IMR-90 (cell line): ENCODE measurements at regions not wholly inside any gene's neighbourhood (a gene's known extent, or its start where the extent isn't known, plus 50 kb on each side); places are given as distances from the start of the nearest gene placed in this dataset.

Experiments
- ATAC-seq: fragments of 200-7000 bp; cut with Tn5 transposase; 2 replicates; pipeline ENCODE4 v1.9.1; 2020; ENCODE audit warnings: low read depth, mild to moderate bottlenecking, moderate library complexity
- BruUV-seq: library from RNA; stranded (reverse); fragments of 400-500 nt; replicated peaks from 2 replicates; lab custom pipeline; 2021; lab: Mats Ljungman, UMichigan
- CTCF ChIA-PET: fragments of 300-600 bp; formaldehyde crosslinking; extraction: SDS; loops from one replicate; lab custom pipeline; 2021; ENCODE audit warnings: antibody characterized with exemption; lab: Yijun Ruan, JAX
- POLR2A ChIA-PET: fragments of 300-600 bp; sonication (Branson Sonifier 250); formaldehyde crosslinking; loops from one replicate; lab custom pipeline; 2022; ENCODE audit warnings: antibody characterized with exemption; ENCODE audit not compliant: unreplicated experiment; lab: Charles Lee
- DNase-seq: peaks from one replicate; pipeline ENCODE4 v3.0.0; 2013
- H2AFZ ChIP-seq: replicated peaks from 2 replicates; pipeline ENCODE3; 2013; ENCODE audit warnings: low read length, mild to moderate bottlenecking; ENCODE audit not compliant: poor library complexity
- H2AK5ac ChIP-seq: 2 replicates; pipeline ENCODE4 v1.6.1; 2013; ENCODE audit warnings: low read depth, low read length, inconsistent platforms
- H2AK9ac ChIP-seq: replicated peaks from 2 replicates; pipeline ENCODE3; 2013; ENCODE audit warnings: mild to moderate bottlenecking, low read depth, low read length, moderate library complexity; ENCODE audit not compliant: poor library complexity
- H2BK120ac ChIP-seq: 2 replicates; pipeline ENCODE4 v1.6.1; 2013; ENCODE audit warnings: low read depth, low read length, inconsistent platforms
- H2BK15ac ChIP-seq: 3 replicates; pipeline ENCODE4 v1.6.1; 2013; ENCODE audit warnings: low read depth, low read length, inconsistent platforms
- H2BK20ac ChIP-seq: 2 replicates; pipeline ENCODE4 v1.6.1; 2013; ENCODE audit warnings: low read depth, mild to moderate bottlenecking, inconsistent platforms, low read length, moderate library complexity
- H2BK5ac ChIP-seq: 2 replicates; pipeline ENCODE4 v1.6.1; 2013; ENCODE audit warnings: mild to moderate bottlenecking, low read depth, low read length, inconsistent platforms; ENCODE audit not compliant: poor library complexity, severe bottlenecking
- H3K14ac ChIP-seq: replicated peaks from 2 replicates; pipeline ENCODE4 v1.6.1; 2013; ENCODE audit warnings: low read depth, low read length, inconsistent platforms
- H3K18ac ChIP-seq: 2 replicates; pipeline ENCODE4 v1.6.1; 2013; ENCODE audit warnings: low read depth, low read length, control low read depth
- H3K23ac ChIP-seq: 2 replicates; pipeline ENCODE4 v1.6.1; 2013; ENCODE audit warnings: low read depth, low read length, inconsistent platforms
- H3K27ac ChIP-seq: 2 replicates; pipeline ENCODE4 v1.5.1; 2013; ENCODE audit warnings: mild to moderate bottlenecking, control low read depth, low read length; ENCODE audit not compliant: insufficient read depth
- H3K27me3 ChIP-seq: 2 replicates; pipeline ENCODE4 v1.6.1; 2013; ENCODE audit warnings: low read length; ENCODE audit not compliant: control insufficient read depth, insufficient read depth
- H3K36me3 ChIP-seq: 2 replicates; pipeline ENCODE4 v1.6.1; 2013; ENCODE audit warnings: low read length, mixed read lengths; ENCODE audit not compliant: control insufficient read depth, insufficient read depth
- H3K4ac ChIP-seq: 2 replicates; pipeline ENCODE4 v1.6.1; 2013; ENCODE audit warnings: low read depth, low read length, inconsistent platforms
- H3K4me1 ChIP-seq: 2 replicates; pipeline ENCODE4 v1.6.1; 2013; ENCODE audit warnings: low read length, mixed read lengths; ENCODE audit not compliant: control insufficient read depth, insufficient read depth
- H3K4me2 ChIP-seq: 2 replicates; pipeline ENCODE4 v1.6.1; 2013; ENCODE audit warnings: low read depth, mild to moderate bottlenecking, control low read depth, low read length, moderate library complexity
- H3K4me3 ChIP-seq: 2 replicates; pipeline ENCODE4 v1.5.1; 2013; ENCODE audit warnings: low read depth, mild to moderate bottlenecking, control low read depth, low read length, moderate library complexity; ENCODE audit not compliant: insufficient read depth
- H3K56ac ChIP-seq: 2 replicates; pipeline ENCODE4 v1.6.1; 2013; ENCODE audit warnings: low read length, inconsistent platforms; ENCODE audit not compliant: insufficient read depth; ENCODE audit errors: extremely low read depth
- H3K79me1 ChIP-seq, 2 experiments: 2 replicates each; pipeline ENCODE4 v1.6.1; 2013; ENCODE audit warnings: low read length in 2 of 2, inconsistent platforms in 1 of 2, low read depth in 1 of 2
- H3K9ac ChIP-seq: 2 replicates; pipeline ENCODE4 v1.6.1; 2013; ENCODE audit warnings: low read depth, low read length, control low read depth
- H3K9me1 ChIP-seq: 2 replicates; pipeline ENCODE4 v1.6.1; 2013; ENCODE audit warnings: low read length, inconsistent platforms; ENCODE audit not compliant: insufficient read depth
- H3K9me3 ChIP-seq: 2 replicates; pipeline ENCODE4 v1.6.1; 2013; ENCODE audit warnings: low read length; ENCODE audit not compliant: control insufficient read depth, insufficient read depth
- H4K20me1 ChIP-seq: 2 replicates; pipeline ENCODE4 v1.6.1; 2013; ENCODE audit warnings: low read length, inconsistent platforms; ENCODE audit not compliant: insufficient read depth
- H4K5ac ChIP-seq: 2 replicates; pipeline ENCODE4 v1.6.1; 2013; ENCODE audit warnings: mild to moderate bottlenecking, low read depth, low read length, control low read depth
- H4K8ac ChIP-seq, 2 experiments: 2 replicates each; pipeline ENCODE4 v1.6.1; 2013; ENCODE audit warnings: low read depth in 2 of 2, low read length in 2 of 2, control low read depth in 1 of 2, inconsistent platforms in 1 of 2
- H4K91ac ChIP-seq: 2 replicates; pipeline ENCODE4 v1.6.1; 2013; ENCODE audit warnings: low read depth, low read length, inconsistent platforms; ENCODE audit not compliant: insufficient read depth
- CEBPB ChIP-seq: IDR thresholded peaks from 2 replicates; pipeline ENCODE4 v1.6.1; 2012; ENCODE audit warnings: low read depth, low read length, improper control_type of control experiment
- CHD1 ChIP-seq: IDR thresholded peaks from 2 replicates; pipeline ENCODE4 v1.6.1; 2012; ENCODE audit warnings: low read depth, low read length, improper control_type of control experiment
- MAFK ChIP-seq: IDR thresholded peaks from 2 replicates; pipeline ENCODE4 v1.6.1; 2012; ENCODE audit warnings: low read depth, low read length, improper control_type of control experiment
- MAZ ChIP-seq: IDR thresholded peaks from 2 replicates; pipeline ENCODE4 v1.6.1; 2012; ENCODE audit warnings: low read depth, mild to moderate bottlenecking, low read length, improper control_type of control experiment, moderate library complexity, borderline replicate concordance
- MXI1 ChIP-seq: IDR thresholded peaks from 2 replicates; pipeline ENCODE4 v1.6.1; 2012; ENCODE audit warnings: low read depth, mild to moderate bottlenecking, low read length, moderate library complexity, borderline replicate concordance
- NFE2L2 ChIP-seq: fragments of 150-350 bp; IDR thresholded peaks from 2 replicates; pipeline ENCODE4 v1.6.1; 2016; ENCODE audit warnings: low read depth, mild to moderate bottlenecking, low read length
- POLR2A ChIP-seq: IDR thresholded peaks from 2 replicates; pipeline ENCODE4 v1.6.1; 2012; ENCODE audit warnings: mild to moderate bottlenecking, low read depth, low read length
- RFX5 ChIP-seq: IDR thresholded peaks from 2 replicates; pipeline ENCODE4 v1.8.0; 2012; ENCODE audit warnings: low read depth, mild to moderate bottlenecking, low read length, moderate library complexity
- SMC3 ChIP-seq: fragments of 150-350 bp; IDR thresholded peaks from 2 replicates; pipeline ENCODE4 v1.6.1; 2016; ENCODE audit warnings: low read depth, mild to moderate bottlenecking, antibody characterized with exemption, low read length, moderate library complexity
- WGBS, 2 experiments: methylation state at CpG; one replicate each; pipeline versions ENCODE4 v1.1.5 to v1.1.7; 2013; ENCODE audit warnings: missing lambda C conversion rate in 2 of 2; ENCODE audit not compliant: insufficient read length in 1 of 2; ENCODE audit errors: extremely low coverage in 2 of 2; 5-methylcytosine and 5-hydroxymethylcytosine counted together
- dilution Hi-C: fragments of 300-500 bp; cut with HindIII; formaldehyde crosslinking; loops from one replicate; pipeline ENCODE4 v1.14.3; 2018; ENCODE audit warnings: low sequenced_read_pairs; ENCODE audit not compliant: unreplicated experiment
- in situ Hi-C: fragments of 300-500 bp; cut with MboI; formaldehyde crosslinking; loops from 3 replicates; pipeline ENCODE4 v1.14.3; 2019; ENCODE audit warnings: low sequenced_read_pairs, inconsistent platforms, mixed read lengths
- intact Hi-C: fragments of 100-400 bp; cut with micrococcal nuclease; formaldehyde crosslinking; loops from 2 replicates; pipeline ENCODE4 v1.10.0; 2022

GRCh38 chr13:58594747-58595600 lies 963.4 kb downstream of the PCDH17 start:
- Histone ChIP-seq H3K79me1 (no peaks in the 10 kb centered on the region), H4K5ac (no peak overlapping the region), H3K9me1 (no peaks in the 10 kb centered on the region), H3K14ac (no peak overlapping the region), H2BK20ac (no peak overlapping the region), H4K91ac (no peak overlapping the region), H3K4me2 (no peak overlapping the region), H4K8ac (no peak overlapping the region), H2AK5ac (no peak overlapping the region), H3K27me3 (no peaks in the 10 kb centered on the region), H3K4me1 (no peaks in the 10 kb centered on the region), H3K23ac (no peak overlapping the region), H3K18ac (no peak overlapping the region), H3K4ac (no peak overlapping the region), H3K27ac (no peak overlapping the region), H3K56ac (no peak overlapping the region), H3K36me3 (no peaks in the 10 kb centered on the region), H3K4me3 (no peak overlapping the region), H2AK9ac (no peak overlapping the region), H4K20me1 (no peaks in the 10 kb centered on the region), H2BK15ac (no peak overlapping the region), H2AFZ (no peak overlapping the region), H2BK5ac (no peak overlapping the region), H2BK120ac (no peak overlapping the region), H3K9ac (no peak overlapping the region), H3K9me3 (0 out of 2 replicates have a peak, but pooled peaks cover 4% of the 10 kb centered on the region)
- ChIA-PET CTCF (no interaction called here), POLR2A (no interaction called here)
- intact Hi-C loops: no loop called here
- no TSS peak for BruUV-seq
- DNase-seq: no peak
- 50% methylated on average over 2 of the region's 5 CpGs; no CpG with 5 or more reads in 1 of the 2 experiments for WGBS, 2 experiments
- ATAC-seq: no peak
- in situ Hi-C loops: no loop called here
- TF ChIP-seq MAFK (no peak), CHD1 (no peak), RFX5 (no peak), MAZ (no peak), NFE2L2 (no peak), MXI1 (no peak), POLR2A (no peak), SMC3 (no peak), CEBPB (no peak)
- dilution Hi-C loops: no loop called here
